HG03095 (cell line): ENCODE measurements at regions not wholly inside any gene's neighbourhood (a gene's known extent, or its start where the extent isn't known, plus 50 kb on each side); places are given as distances from the start of the nearest gene placed in this dataset.
"Not testable (repeated sequence)": the region's sequence is repeated elsewhere in the genome, so short reads cannot be mapped to it uniquely, and the experiment has no call there.

Experiments
- ATAC-seq: cut with Tn5 transposase; IDR thresholded peaks from one replicate; pipeline ENCODE4 v1.9.1; 2021; ENCODE audit warnings: moderate library complexity; ENCODE audit not compliant: unreplicated experiment

DNA sequence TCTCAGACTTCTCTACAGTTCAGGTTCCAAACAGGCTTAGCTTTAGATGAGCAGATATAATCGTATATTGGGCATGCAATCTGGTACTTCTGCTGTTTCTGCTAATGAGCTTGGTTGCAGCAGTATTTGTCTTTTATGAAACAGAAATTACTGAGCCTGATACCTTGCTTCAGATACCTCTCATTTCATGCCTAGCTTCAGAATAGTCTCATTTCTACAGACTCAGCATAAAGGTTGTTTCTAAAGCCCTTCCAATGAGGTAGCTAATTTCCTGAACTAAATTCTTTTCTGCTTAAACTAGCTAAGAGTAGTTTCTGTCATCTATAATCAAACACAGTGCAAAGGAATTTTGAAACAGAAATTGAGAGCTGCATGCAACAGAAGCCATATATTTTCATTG lies 275.0 kb upstream of the KITLG start:
- ATAC-seq = no peak

DNA sequence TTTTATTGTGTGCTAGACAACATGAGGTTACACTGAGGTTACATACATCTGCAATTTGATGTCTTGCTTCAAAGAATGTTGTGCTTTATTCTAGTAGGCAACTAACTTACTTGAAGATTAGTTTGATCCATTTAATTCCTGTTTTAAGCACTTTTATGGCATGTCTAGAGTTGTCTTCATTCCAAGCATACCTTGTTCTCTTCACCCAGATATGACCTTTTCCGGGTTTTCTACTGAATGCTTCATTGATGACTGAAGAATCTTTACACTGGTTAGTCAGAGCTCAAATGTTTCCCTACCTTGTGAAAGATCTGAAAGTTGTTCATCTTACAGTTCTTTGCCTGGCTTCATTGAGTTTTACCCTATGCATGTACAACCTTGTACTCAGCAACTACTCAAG lies 274.0 kb upstream of the KITLG start:
- no peak for ATAC-seq

DNA sequence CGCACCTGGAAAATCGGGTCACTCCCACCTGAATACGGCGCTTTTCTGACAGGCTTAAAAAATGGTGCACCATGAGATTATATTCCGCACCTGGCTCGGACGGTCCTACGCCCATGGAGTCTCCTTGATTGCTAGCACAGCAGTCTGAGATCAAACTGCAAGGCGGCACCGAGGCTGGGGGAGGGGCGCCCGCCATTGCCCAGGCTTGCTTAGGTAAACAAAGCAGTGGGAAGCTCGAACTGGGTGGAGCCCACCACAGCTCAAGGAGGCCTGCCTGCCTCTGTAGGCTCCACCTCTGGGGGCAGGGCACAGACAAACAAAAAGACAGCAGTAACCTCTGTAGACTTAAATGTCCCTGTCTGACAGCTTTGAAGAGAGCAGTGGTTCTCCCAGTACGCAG lies 267.0 kb upstream of the KITLG start:
- not testable (repeated sequence) for ATAC-seq

DNA sequence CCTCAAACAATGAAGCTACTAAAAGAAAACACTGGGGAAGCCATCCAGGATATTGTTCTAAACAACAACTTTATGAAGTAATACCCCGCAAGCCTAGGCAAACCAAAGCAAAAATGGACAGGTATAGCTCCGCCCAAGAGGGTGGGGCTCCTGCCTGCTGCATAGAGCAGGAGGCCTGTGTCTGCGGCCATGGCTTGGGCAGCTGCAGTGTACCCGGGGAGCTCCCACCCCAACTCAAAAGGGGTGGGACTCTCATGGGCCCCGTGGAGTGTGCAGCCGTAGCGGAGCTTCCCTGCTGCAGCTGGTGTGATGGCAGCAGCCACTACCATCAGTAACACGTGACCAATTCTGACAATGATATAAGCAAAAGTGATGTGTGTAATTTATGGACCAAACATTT lies 264.2 kb upstream of the KITLG start:
- ATAC-seq = no peak

DNA sequence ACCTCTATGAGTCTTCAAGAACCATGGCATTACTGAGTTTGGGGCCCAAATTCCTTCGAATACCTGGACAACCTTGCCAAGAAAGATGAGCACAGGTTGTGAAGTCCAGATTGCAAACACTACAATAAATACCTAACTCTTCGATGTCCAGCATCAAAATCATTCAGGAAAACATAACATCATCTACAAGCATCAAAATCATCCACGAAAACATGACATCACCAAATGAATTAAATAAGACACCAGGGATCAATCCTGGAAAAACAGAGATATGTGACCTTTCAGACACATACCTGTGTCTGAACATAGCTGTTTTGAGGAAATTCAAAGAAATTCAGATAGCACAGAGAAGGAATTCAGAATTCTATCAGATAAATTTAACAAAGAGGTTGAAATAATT lies 262.0 kb upstream of the KITLG start:
- ATAC-seq = no peak

DNA sequence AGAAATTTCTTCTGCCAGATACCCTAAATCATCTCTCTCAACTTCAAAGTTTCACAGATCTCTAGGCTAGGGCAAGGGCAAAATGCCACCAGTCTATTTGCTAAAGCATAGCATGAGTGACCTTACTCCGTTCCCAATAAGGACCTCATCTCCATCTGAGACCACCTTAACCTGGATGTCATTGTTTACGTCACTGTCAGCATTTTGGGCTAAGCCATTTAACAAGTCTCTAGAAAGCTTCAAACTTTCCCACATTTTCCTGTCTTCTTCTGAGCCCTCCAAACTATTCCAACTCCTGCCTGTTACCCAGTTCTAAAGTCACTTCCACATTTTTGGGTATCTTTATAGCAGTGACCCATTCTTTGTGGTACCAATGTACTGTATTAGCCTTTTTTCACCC lies 259.2 kb upstream of the KITLG start:
- no peak for ATAC-seq

DNA sequence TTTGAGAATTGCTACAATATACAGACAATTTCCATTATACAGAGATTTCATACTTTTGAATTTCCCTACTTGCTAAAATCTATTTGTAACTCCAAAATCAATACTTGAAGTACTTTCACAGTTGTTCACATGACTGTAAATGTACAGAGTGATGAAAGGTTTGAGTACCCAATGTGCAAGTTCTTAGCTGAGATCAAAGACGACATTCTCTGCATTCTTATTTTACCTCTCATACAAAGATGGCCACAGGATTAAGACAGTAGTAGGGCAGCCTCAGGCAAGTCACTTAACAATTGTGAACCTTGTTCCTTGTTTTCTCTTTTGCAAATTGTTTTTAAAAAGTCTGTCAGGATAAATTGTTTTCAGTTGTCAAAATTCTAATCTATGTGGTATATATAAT lies 255.9 kb upstream of the KITLG start:
- no peak for ATAC-seq

DNA sequence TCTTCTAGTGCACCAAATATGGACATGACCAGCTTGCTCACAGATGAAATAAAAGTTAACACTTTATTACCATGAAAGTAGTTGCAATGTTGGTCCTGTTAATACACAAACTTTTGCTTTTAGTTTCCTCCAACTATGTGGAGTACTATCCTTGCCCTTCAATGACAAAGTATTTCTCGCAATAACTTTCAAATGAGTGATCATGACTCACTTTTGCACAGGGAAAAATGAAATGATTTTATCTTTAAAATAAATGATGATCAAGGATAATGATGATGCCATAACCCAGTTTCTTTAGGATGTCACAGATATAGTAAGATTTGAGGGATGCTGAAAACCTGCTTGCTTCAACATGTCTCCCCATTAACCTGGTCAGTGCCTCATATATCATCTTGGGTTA lies 254.0 kb upstream of the KITLG start:
- no peak for ATAC-seq

DNA sequence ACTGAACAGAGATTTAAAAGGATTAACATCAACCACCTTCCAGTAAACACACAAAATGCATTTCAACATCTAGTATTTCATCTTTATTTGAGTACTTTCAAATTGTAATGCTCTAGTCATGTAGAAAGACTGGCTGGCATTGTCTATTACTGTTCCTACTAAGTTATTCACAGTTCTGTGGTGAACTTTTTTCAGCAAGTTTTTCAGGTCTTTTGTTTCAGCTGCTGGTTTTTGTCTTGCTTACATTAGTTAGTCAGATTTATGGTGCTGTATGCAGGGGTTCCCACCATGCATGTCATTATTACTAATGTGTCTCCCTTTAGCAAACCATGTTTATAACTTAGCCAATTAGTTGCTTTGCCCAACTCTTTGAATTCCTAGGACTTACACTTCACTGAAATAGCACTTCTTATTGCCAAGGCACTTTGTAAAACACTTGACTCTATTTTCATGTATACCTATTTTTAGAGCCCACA lies 253.4 kb upstream of the KITLG start:
- ATAC-seq = no peak

DNA sequence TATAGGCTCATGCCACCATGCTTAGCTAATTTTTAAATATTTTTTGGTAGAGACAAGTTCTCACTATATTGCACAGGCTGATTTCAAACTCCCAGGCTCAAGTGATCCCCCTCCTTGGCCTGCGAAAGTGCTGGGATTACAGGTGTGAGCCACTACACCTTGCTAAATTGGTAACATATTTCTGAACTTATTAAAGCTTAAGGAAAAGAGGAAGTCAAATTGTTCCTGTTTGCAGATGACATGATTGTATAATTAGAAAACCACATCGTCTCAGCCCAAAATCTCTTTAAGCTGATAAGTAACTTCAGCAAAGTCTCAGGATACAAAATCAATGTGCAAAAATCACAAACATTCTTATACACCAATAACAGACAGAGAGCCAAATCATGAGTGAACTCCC lies 248.3 kb upstream of the KITLG start:
- ATAC-seq = not testable (repeated sequence)

DNA sequence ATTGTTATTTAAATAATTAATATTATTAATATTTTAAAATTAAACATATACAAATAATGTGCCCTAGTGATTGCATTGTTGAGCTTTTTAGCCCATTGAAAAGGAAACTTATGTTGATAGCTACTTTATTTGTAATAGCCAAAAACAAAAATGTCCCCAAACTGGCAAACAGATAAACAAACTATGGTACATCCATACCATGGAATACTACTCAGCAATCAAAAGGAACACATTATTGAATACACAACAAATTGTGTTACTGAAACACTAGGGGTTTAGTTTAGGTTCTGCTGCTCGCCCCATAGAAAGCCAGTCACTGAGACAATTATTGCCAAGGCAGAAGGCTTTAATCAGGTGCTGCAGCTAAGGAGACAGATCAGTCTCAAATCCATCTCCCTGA lies 239.7 kb upstream of the KITLG start:
- no peak for ATAC-seq

DNA sequence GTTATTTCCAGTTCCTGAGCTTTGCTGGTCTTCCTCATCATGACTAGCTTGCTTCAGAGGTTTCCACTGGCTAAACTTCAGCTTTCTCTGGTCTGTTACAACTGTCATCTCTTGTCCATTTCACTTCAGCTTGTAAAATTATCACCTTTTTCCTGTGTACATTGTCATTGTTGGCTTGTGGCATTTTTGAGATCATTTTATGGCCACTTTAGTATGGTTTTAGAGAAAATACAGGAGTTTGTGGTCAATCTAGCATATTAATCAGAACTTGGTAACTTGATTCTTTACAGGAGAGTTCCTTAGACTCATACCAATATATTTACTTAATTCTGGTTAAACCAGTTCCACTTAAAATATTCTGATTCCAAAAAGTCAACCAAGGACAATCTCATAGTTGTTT lies 235.9 kb upstream of the KITLG start:
- no peak for ATAC-seq

DNA sequence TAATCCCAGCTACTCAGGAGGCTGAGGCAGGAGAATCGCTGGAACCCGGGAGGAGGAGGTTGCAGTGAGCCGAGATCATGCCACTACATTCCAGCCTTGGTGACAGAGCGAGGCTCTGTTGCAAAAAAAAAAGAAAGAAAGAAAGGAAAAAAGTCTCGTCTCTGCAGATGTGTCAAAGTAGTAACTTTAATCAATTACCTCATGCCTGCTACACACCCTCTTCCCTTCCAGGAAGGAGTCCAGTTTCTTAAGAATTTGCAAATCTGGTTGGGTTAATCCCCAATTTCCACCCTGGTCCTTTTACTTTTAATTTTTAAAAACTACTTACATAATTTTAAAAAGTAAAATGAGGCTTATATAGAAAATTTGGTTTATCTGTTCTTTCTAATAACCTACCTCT lies 234.5 kb upstream of the KITLG start:
- ATAC-seq = no peak

DNA sequence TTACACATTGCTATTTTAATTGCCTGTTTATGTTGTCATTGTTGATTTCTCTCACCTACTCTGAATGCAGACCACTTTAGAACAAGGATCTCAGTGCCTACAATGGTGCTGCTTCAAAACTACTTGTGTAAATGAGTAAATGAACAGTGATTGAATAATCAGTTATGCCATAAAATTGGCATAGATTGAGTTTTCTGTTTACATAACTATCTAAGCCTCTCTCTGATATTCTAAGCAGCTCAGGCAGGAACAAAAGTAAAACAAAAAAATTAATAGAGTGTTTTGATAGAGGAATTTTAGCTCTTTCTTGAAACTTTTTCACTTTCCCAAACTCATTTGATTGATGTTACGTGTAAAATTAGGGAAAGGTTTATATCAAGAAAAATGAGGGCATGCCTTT lies 232.3 kb upstream of the KITLG start:
- no peak for ATAC-seq

DNA sequence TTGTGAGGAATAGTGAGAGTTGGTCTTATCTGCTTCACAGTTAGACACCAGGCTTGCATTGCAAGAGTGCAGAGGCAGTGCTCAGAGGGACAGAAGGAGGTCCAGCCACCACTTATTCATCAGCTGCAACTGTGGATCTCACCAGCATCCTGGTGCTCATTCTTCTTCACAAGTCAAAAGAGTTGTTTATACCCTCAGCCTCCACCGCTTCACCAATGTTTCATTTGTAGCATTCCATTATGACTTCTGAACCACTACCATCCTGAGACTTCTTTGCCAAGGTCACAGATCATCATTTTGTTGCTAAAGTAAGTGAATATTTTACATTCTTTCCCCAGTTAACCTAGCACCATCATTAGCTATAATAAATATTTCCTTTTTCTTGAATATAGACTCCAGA lies 230.5 kb upstream of the KITLG start:
- ATAC-seq = no peak

DNA sequence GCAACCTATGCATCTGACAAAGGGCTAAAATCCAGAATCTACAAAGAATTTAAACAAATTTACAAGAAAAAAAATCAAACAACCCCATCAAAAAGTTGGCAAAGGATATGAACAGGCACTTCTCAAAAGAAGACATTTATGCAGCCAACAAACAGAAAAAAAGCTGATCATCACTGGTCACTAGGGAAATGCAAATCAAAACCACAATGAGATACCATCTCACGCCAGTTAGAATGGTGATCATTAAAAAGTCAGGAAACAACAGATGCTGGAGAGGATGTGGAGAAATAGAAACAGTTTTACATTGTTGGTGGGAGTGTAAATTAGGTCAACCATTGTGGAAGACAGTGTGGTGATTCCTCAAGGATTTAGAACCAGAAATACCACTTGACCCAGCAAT lies 229.6 kb upstream of the KITLG start:
- ATAC-seq = not testable (repeated sequence)

DNA sequence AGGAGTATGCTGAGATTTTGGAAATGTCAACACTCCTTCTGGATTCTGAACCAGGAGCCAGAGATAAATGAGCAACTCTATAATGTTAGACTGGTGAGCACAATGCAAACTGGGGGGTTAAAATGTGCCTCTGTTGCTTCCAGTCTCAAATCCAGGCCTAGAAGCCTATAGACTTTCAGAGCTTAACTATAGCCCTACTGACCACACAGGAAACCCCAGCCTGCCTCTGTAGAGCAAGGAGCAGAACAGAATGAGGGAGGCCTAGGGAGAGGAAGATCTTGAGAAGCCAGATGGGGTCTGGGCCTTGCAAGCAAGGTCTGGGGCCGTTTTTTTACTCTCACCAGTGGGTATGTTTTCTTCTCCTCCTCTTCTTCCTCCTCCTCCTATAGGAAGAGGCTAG lies 225.4 kb upstream of the KITLG start:
- no peak for ATAC-seq

DNA sequence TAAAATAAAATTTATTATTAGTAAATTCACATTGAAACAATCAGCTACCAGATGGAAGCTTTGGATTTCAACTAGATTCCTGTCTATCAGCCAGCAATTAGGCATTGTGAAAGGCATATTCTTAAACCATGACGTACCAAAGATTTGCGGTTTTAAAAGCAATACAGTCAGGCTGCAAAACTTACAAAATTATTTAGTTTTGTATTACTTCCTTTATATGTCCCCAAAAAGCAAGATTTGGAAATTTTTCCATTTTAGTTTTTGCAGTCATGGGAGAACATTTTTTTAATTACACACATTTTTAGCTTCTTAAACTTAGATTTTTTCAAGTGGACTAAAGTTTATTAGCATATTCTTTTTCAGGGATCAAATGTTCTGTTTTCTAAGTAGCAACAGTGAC lies 225.0 kb upstream of the KITLG start:
- ATAC-seq = no peak

DNA sequence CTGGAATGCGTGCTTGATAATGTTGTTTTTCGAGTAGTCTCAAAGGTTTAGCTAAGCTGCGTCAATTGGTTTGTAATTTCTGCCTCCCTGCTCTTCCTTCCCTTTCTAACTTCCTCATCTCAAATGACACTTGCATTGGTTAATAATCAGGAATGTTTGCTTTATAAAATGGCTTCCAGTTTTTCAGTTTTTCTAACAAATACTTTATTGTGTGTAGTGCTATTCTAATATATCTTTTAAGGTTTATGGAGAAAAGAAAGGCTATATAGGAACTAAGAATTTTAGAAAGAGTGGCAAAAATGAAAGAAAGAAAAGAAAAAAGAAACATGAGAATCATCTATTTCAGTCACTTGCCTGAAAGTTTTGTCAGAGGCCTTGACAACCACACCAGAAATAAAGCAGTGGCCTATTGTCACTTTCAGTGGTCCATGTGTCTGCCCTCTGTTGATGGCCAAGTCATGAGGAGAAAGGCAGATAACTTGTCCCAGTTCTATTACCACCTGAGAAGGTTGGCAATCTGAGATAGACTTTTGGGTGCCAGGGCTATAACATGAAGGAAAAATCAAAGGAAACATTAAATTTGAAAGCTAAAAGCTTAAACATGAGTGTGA lies 221.9 kb upstream of the KITLG start:
- no peak for ATAC-seq

DNA sequence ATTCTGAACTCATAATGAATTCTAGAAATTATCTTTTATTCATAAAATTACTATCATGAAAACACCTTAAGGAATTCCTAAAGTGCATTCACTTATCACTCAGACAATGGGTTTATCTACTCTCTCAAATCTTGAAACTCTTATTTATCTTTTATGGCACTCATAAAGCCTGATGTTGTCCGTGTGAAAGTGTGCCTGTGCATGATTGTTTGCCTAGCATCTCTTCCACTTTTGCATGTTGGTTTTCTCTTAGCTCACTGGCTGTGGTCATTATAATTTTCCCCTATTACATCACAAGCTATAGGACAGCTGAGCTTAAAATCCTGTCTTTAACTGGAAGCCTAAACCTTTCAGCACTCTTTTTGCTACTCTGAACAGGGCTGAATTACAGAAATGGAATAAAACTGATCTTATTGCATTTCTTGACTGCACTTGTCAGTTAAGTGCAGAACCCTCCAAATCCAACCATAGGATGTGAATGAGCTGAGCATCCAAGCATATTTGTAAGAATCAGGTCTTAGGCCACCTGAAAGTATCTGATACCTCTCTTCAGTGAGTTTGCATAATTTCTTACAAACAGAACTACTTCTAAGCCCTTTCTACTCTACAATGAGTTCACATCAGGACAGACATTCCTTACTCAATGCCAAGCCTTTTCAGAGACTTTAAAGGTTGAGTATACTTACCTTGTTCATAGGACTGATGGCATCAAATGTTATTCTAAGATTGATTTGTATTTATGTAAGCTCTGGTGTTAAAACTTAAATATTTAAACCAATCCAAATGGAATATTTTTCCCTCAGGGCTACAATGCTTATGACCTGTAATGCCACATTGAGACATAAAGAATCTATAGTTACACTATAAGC lies 221.2 kb upstream of the KITLG start:
- no peak for ATAC-seq

DNA sequence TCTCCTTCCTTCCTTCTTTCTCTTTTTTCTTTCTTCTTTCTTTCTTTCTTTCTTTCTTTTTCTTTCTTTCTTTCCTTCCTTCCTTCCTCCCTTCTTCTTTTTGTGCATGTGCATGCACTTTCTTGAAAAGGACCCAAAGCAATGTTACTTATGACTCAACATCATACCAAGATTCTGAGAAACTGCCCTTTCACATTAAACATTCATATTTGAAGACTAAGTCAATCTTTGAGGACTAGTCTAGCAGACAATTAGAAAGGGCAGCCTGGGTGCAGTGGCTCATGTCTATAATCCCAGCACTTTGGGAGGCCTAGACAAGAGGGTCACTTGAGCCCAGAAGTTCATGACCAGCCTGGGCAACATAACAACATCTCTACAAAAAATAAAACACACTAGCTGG lies 212.8 kb upstream of the KITLG start:
- ATAC-seq = no peak

DNA sequence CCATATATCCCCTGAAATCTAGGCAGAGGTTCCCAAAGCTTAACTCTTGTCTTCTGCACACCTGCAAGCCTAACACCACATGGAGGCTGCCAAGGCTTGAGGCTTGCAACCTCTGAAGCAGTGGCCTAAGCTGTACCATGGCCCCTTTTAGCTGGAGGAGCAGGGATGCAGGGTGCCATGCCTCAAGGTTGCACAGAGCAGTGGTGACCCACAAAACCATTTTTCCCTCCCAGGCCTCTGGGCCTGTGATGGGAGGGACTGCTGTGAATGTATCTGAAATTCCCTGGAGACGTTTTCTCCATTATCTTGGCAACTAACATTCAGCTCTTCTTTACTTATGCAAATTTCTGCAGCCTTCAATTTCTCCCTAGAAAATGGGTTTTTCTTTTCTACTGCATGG lies 210.0 kb upstream of the KITLG start:
- no peak for ATAC-seq

DNA sequence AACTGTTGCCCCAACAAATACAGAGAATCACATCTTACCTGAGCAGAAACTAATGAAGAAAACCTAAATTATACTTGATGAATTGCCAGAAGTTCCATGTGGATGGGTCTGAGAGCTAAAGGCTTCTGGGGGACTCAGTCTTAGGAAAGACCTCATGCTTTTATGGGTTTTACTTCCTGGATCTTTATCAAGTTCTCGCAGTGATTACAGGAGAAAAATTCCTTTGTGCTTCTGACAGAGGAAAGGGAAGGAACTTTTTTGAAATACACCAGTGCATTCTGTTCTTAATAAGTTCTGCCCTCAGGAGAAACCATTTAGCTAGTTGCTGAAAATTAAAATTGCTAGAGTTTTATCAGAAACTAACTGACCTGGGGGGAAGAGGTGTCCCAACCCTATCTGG lies 203.9 kb upstream of the KITLG start:
- ATAC-seq = no peak
